ENCODE measurements at regions not wholly inside any gene's neighbourhood (a gene's known extent, or its start where the extent isn't known, plus 50 kb on each side); places are given as distances from the start of the nearest gene placed in this dataset.

- H3K36me3 ChIP-seq (ENCODE audit: control insufficient read depth in 3 of 3, insufficient read depth in 2 of 3, low read depth in 1 of 3, low read length in 3 of 3), result no peaks in the 10 kb centered on the region
- no peaks in the 10 kb centered on the region for H3K9me3 ChIP-seq (ENCODE audit: control insufficient read depth in 2 of 2, insufficient read depth in 1 of 2, low read depth in 1 of 2, low read length in 1 of 2)
- peaks cover 2 to 10% (median 4%) of the 10 kb centered on the region in 3 donors for H3K4me1 ChIP-seq (ENCODE audit: control insufficient read depth in 3 of 3, insufficient read depth in 2 of 3, low read depth in 1 of 3, low read length in 2 of 3)
- no peaks in the 10 kb centered on the region for H3K27me3 ChIP-seq (ENCODE audit: control insufficient read depth in 3 of 3, insufficient read depth in 3 of 3, low read length in 3 of 3)
- no peak overlapping the region for H3K4me3 ChIP-seq (ENCODE audit: low read depth in 1 of 3, low read length in 3 of 3)
- 58 to 89% (median 71%) methylated on average over 4 of the region's 4 CpGs for WGBS, 3 donors
- FAIRE-seq (no peak), DNase-seq (no peak)
- no peak overlapping the region for H3K27ac ChIP-seq (ENCODE audit: low read depth in 1 of 3, low read length in 2 of 3)
Measured at GRCh38 chr2:235144291-235144690, 192.5 kb downstream of the SH3BP4 start.

- H3K27ac ChIP-seq (ENCODE audit: low read depth in 1 of 3, low read length in 2 of 3), result no peak overlapping the region
- H3K4me3 ChIP-seq (ENCODE audit: low read depth in 1 of 3, low read length in 3 of 3), result no peak overlapping the region
- 21 to 53% (median 35%) methylated on average over 1 of the region's 1 CpG for WGBS, 3 donors
- no peaks in the 10 kb centered on the region for H3K27me3 ChIP-seq (ENCODE audit: control insufficient read depth in 3 of 3, insufficient read depth in 3 of 3, low read length in 3 of 3)
- FAIRE-seq, result no peak
- peak; percentile 21 to 51 for DNase-seq
- H3K9me3 ChIP-seq (ENCODE audit: control insufficient read depth in 2 of 2, insufficient read depth in 1 of 2, low read depth in 1 of 2, low read length in 1 of 2), result no peaks in the 10 kb centered on the region
- peaks cover 2 to 10% (median 4%) of the 10 kb centered on the region in 3 donors for H3K4me1 ChIP-seq (ENCODE audit: control insufficient read depth in 3 of 3, insufficient read depth in 2 of 3, low read depth in 1 of 3, low read length in 2 of 3)
- no peaks in the 10 kb centered on the region for H3K36me3 ChIP-seq (ENCODE audit: control insufficient read depth in 3 of 3, insufficient read depth in 2 of 3, low read depth in 1 of 3, low read length in 3 of 3)
Measured at GRCh38 chr2:235146206-235146605, 194.4 kb downstream of the SH3BP4 start.

GRCh38 chr2:235146871-235147565 lies 195.2 kb downstream of the SH3BP4 start:
- H3K36me3 ChIP-seq (ENCODE audit: control insufficient read depth in 3 of 3, insufficient read depth in 2 of 3, low read depth in 1 of 3, low read length in 3 of 3), result no peaks in the 10 kb centered on the region
- no peak overlapping the region for H3K27ac ChIP-seq (ENCODE audit: low read depth in 1 of 3, low read length in 2 of 3)
- FAIRE-seq (no peak), DNase-seq (no peak)
- no peak overlapping the region for H3K4me3 ChIP-seq (ENCODE audit: low read depth in 1 of 3, low read length in 3 of 3)
- WGBS, 3 donors, result 89 to 90% (median 90%) methylated on average over 16 of the region's 16 CpGs
- H3K4me1 ChIP-seq (ENCODE audit: control insufficient read depth in 3 of 3, insufficient read depth in 2 of 3, low read depth in 1 of 3, low read length in 2 of 3), result peaks cover 2 to 5% (median 4%) of the 10 kb centered on the region in 3 donors
- H3K9me3 ChIP-seq (ENCODE audit: control insufficient read depth in 2 of 2, insufficient read depth in 1 of 2, low read depth in 1 of 2, low read length in 1 of 2), result no peaks in the 10 kb centered on the region
- H3K27me3 ChIP-seq (ENCODE audit: control insufficient read depth in 3 of 3, insufficient read depth in 3 of 3, low read length in 3 of 3), result no peaks in the 10 kb centered on the region

- WGBS, 3 donors, result 61 to 85% (median 71%) methylated on average over 7 of the region's 7 CpGs
- DNase-seq, result no peak
- no peaks in the 10 kb centered on the region for H3K9me3 ChIP-seq (ENCODE audit: control insufficient read depth in 2 of 2, insufficient read depth in 1 of 2, low read depth in 1 of 2, low read length in 1 of 2)
- H3K4me3 ChIP-seq (ENCODE audit: low read depth in 1 of 3, low read length in 3 of 3), result no peak overlapping the region
- peaks cover 0 to 2% (median 0%) of the 10 kb centered on the region in 3 donors for H3K4me1 ChIP-seq (ENCODE audit: control insufficient read depth in 3 of 3, insufficient read depth in 2 of 3, low read depth in 1 of 3, low read length in 2 of 3)
- no peaks in the 10 kb centered on the region for H3K36me3 ChIP-seq (ENCODE audit: control insufficient read depth in 3 of 3, insufficient read depth in 2 of 3, low read depth in 1 of 3, low read length in 3 of 3)
- no peak overlapping the region for H3K27ac ChIP-seq (ENCODE audit: low read depth in 1 of 3, low read length in 2 of 3)
- H3K27me3 ChIP-seq (ENCODE audit: control insufficient read depth in 3 of 3, insufficient read depth in 3 of 3, low read length in 3 of 3), result no peaks in the 10 kb centered on the region
- no peak for FAIRE-seq
Measured at GRCh38 chr2:235148201-235149170, 196.7 kb downstream of the SH3BP4 start.

- Histone ChIP-seq H3K36me3 (ENCODE audit: control insufficient read depth in 3 of 3, insufficient read depth in 2 of 3, low read depth in 1 of 3, low read length in 3 of 3) (no peaks in the 10 kb centered on the region), H3K4me1 (ENCODE audit: control insufficient read depth in 3 of 3, insufficient read depth in 2 of 3, low read depth in 1 of 3, low read length in 2 of 3) (peaks cover 0 to 2% (median 0%) of the 10 kb centered on the region in 3 donors), H3K27me3 (ENCODE audit: control insufficient read depth in 3 of 3, insufficient read depth in 3 of 3, low read length in 3 of 3) (no peaks in the 10 kb centered on the region), H3K4me3 (ENCODE audit: low read depth in 1 of 3, low read length in 3 of 3) (no peak overlapping the region), H3K9me3 (ENCODE audit: control insufficient read depth in 2 of 2, insufficient read depth in 1 of 2, low read depth in 1 of 2, low read length in 1 of 2) (no peaks in the 10 kb centered on the region), H3K27ac (ENCODE audit: low read depth in 1 of 3, low read length in 2 of 3) (no peak overlapping the region)
- no peak for DNase-seq
- WGBS, 3 donors, result 56 to 60% (median 59%) methylated on average over 4 of the region's 4 CpGs
- FAIRE-seq, result no peak
Measured at GRCh38 chr2:235149240-235149659, 197.4 kb downstream of the SH3BP4 start.

- 17 to 66% (median 25%) methylated on average over 1 of the region's 1 CpG for WGBS, 3 donors
- no peak overlapping the region for H3K27ac ChIP-seq (ENCODE audit: low read depth in 1 of 3, low read length in 2 of 3)
Measured at GRCh38 chr2:235149736-235150135, 197.9 kb downstream of the SH3BP4 start.

GRCh38 chr2:235151152-235151551 lies 199.3 kb downstream of the SH3BP4 start:
- DNase-seq, result no peak
- H3K27me3 ChIP-seq (ENCODE audit: control insufficient read depth in 3 of 3, insufficient read depth in 3 of 3, low read length in 3 of 3), result no peaks in the 10 kb centered on the region
- no peak for FAIRE-seq

More at GRCh38 chr2:235149736-235150135, 197.9 kb downstream of the SH3BP4 start:
- peak; percentile 49 to 59 for DNase-seq
- H3K4me1 ChIP-seq (ENCODE audit: control insufficient read depth in 3 of 3, insufficient read depth in 2 of 3, low read depth in 1 of 3, low read length in 2 of 3), result peaks cover 0 to 2% (median 0%) of the 10 kb centered on the region in 3 donors
- H3K27me3 ChIP-seq (ENCODE audit: control insufficient read depth in 3 of 3, insufficient read depth in 3 of 3, low read length in 3 of 3), result no peaks in the 10 kb centered on the region
- FAIRE-seq, result no peak
- no peak overlapping the region for H3K4me3 ChIP-seq (ENCODE audit: low read depth in 1 of 3, low read length in 3 of 3)
- H3K36me3 ChIP-seq (ENCODE audit: control insufficient read depth in 3 of 3, insufficient read depth in 2 of 3, low read depth in 1 of 3, low read length in 3 of 3), result no peaks in the 10 kb centered on the region
- H3K9me3 ChIP-seq (ENCODE audit: control insufficient read depth in 2 of 2, insufficient read depth in 1 of 2, low read depth in 1 of 2, low read length in 1 of 2), result no peaks in the 10 kb centered on the region

GRCh38 chr2:235155163-235155562 lies 203.3 kb downstream of the SH3BP4 start:
- FAIRE-seq, result no peak
- Histone ChIP-seq H3K4me3 (ENCODE audit: low read depth in 1 of 3, low read length in 3 of 3) (no peak overlapping the region), H3K9me3 (ENCODE audit: control insufficient read depth in 2 of 2, insufficient read depth in 1 of 2, low read depth in 1 of 2, low read length in 1 of 2) (peaks cover 0 to 10% of the 10 kb centered on the region in 2 donors), H3K27ac (ENCODE audit: low read depth in 1 of 3, low read length in 2 of 3) (no peak overlapping the region), H3K27me3 (ENCODE audit: control insufficient read depth in 3 of 3, insufficient read depth in 3 of 3, low read length in 3 of 3) (peaks cover 0 to 4% (median 0%) of the 10 kb centered on the region in 3 donors), H3K4me1 (ENCODE audit: control insufficient read depth in 3 of 3, insufficient read depth in 2 of 3, low read depth in 1 of 3, low read length in 2 of 3) (no peaks in the 10 kb centered on the region), H3K36me3 (ENCODE audit: control insufficient read depth in 3 of 3, insufficient read depth in 2 of 3, low read depth in 1 of 3, low read length in 3 of 3) (no peaks in the 10 kb centered on the region)
- 86 to 93% (median 87%) methylated on average over 5 of the region's 5 CpGs for WGBS, 3 donors
- DNase-seq, result no peak

More at GRCh38 chr2:235151152-235151551, 199.3 kb downstream of the SH3BP4 start:
- no peaks in the 10 kb centered on the region for H3K9me3 ChIP-seq (ENCODE audit: control insufficient read depth in 2 of 2, insufficient read depth in 1 of 2, low read depth in 1 of 2, low read length in 1 of 2)
- H3K4me1 ChIP-seq (ENCODE audit: control insufficient read depth in 3 of 3, insufficient read depth in 2 of 3, low read depth in 1 of 3, low read length in 2 of 3), result peaks cover 0 to 2% (median 0%) of the 10 kb centered on the region in 3 donors
- H3K4me3 ChIP-seq (ENCODE audit: low read depth in 1 of 3, low read length in 3 of 3), result no peak overlapping the region
- 80 to 86% (median 85%) methylated on average over 2 of the region's 2 CpGs for WGBS, 3 donors
- H3K36me3 ChIP-seq (ENCODE audit: control insufficient read depth in 3 of 3, insufficient read depth in 2 of 3, low read depth in 1 of 3, low read length in 3 of 3), result no peaks in the 10 kb centered on the region
- H3K27ac ChIP-seq (ENCODE audit: low read depth in 1 of 3, low read length in 2 of 3), result no peak overlapping the region
